MM.1S (cell line): ENCODE measurements at regions not wholly inside any gene's neighbourhood (a gene's known extent, or its start where the extent isn't known, plus 50 kb on each side); places are given as distances from the start of the nearest gene placed in this dataset.

Experiments
- CTCF ChIP-seq: fragments of 300-600 bp; sonication (generic); IDR thresholded peaks from 2 replicates; pipeline ENCODE4 v1.5.1; 2016; ENCODE audit warnings: antibody characterized with exemption, low read length, mixed read lengths
- EZH2 ChIP-seq: fragments of 300-600 bp; sonication (generic); optimal IDR thresholded peaks from 2 replicates; pipeline ENCODE3; 2017; ENCODE audit warnings: low read depth, mild to moderate bottlenecking, antibody characterized with exemption, low read length, mixed read lengths

GRCh38 chr9:108709997-108710396, 145.8 kb downstream of the ACTL7B start:
- no peak for TF ChIP-seq CTCF
- TF ChIP-seq EZH2 = no peak
